ENCODE measurements at regions not wholly inside any gene's neighbourhood (a gene's known extent, or its start where the extent isn't known, plus 50 kb on each side); places are given as distances from the start of the nearest gene placed in this dataset.

DNA sequence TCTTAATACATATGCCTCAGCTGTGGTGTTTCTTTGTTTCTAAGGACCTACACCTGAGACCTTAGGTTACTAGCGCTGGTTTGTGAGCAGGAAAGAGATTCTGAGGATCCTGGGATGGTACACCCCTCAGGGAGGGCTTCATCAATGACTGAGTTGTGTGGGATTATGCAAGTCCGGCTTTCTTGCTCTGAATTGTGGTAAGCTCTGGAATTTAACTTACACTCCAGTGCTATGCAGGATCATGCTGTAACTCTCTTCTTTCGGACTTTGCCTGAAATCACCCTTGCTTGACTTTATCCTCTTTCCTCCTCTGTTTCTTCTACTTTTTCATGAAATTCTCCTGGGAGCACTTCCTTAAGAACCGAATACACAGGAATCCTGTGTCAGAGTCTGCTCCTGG, 431.5 kb upstream of the BOD1L1 start:
- TF ChIP-seq GATA3 (IDR thresholded peaks at IDR 0.05; ENCODE audit: low read depth, low read length), result no peak
- no peak for TF ChIP-seq GATA2 (IDR thresholded peaks at IDR 0.05; ENCODE audit: low read depth, low read length)

Measured in SH-SY5Y (cell line).